ENCODE measurements at regions not wholly inside any gene's neighbourhood (a gene's known extent, or its start where the extent isn't known, plus 50 kb on each side); places are given as distances from the start of the nearest gene placed in this dataset.
"Not testable (repeated sequence)": the region's sequence is repeated elsewhere in the genome, so short reads cannot be mapped to it uniquely, and the experiment has no call there.

- no peaks in the 10 kb centered on the region for H3K36me3 ChIP-seq (ENCODE audit: control insufficient read depth, low read length)
- H3K9me2 ChIP-seq (replicated peaks; ENCODE audit: control insufficient read depth, low read length), result no peaks in the 10 kb centered on the region; the same call in 1 of the 2 replicates
- no peaks in the 10 kb centered on the region for H3K4me1 ChIP-seq (ENCODE audit: control insufficient read depth, low read length)
- H3K27me3 ChIP-seq (ENCODE audit: control insufficient read depth, low read length), result no peaks in the 10 kb centered on the region
- no peak overlapping the region for H3K27ac ChIP-seq (ENCODE audit: low read depth, low read length)
- H3K79me2 ChIP-seq (ENCODE audit: control insufficient read depth, low read length), result no peaks in the 10 kb centered on the region
- H3F3A ChIP-seq (ENCODE audit: control insufficient read depth, insufficient read depth), result no peaks in the 10 kb centered on the region
- no peaks in the 10 kb centered on the region for H3K9me3 ChIP-seq (ENCODE audit: control insufficient read depth, insufficient read depth, low read length)
- TF ChIP-seq EZH2phosphoT487 (IDR thresholded peaks at IDR 0.05; ENCODE audit: borderline replicate concordance, low read length) (no peak), CTCF (IDR thresholded peaks at IDR 0.05; ENCODE audit: low read depth, low read length, poor library complexity, severe bottlenecking) (no peak)
- H4K20me1 ChIP-seq (ENCODE audit: control insufficient read depth, insufficient read depth, low read depth, low read length), result no peaks in the 10 kb centered on the region
- H3K4me2 ChIP-seq (ENCODE audit: low read length), result no peak overlapping the region
- H3K4me3 ChIP-seq (ENCODE audit: low read length), result no peak overlapping the region
Measured at GRCh38 chr7:91405092-91405788, 141.0 kb downstream of the FZD1 start.

- H4K20me1 ChIP-seq (ENCODE audit: control insufficient read depth, insufficient read depth, low read depth, low read length); H3F3A ChIP-seq (ENCODE audit: control insufficient read depth, insufficient read depth); H3K4me1 ChIP-seq (ENCODE audit: control insufficient read depth, low read length); H3K4me2 ChIP-seq (ENCODE audit: low read length); H3K36me3 ChIP-seq (ENCODE audit: control insufficient read depth, low read length); H3K27ac ChIP-seq (ENCODE audit: low read depth, low read length); H3K27me3 ChIP-seq (ENCODE audit: control insufficient read depth, low read length); H3K9me3 ChIP-seq (ENCODE audit: control insufficient read depth, insufficient read depth, low read length); H3K4me3 ChIP-seq (ENCODE audit: low read length); H3K79me2 ChIP-seq (ENCODE audit: control insufficient read depth, low read length); H3K9me2 ChIP-seq (replicated peaks; ENCODE audit: control insufficient read depth, low read length): not testable (repeated sequence)
Measured at GRCh38 chr7:91405873-91406272, 141.6 kb downstream of the FZD1 start.

- TF ChIP-seq EZH2phosphoT487 (IDR thresholded peaks at IDR 0.05; ENCODE audit: borderline replicate concordance, low read length), result no peak
- no peak for TF ChIP-seq CTCF (IDR thresholded peaks at IDR 0.05; ENCODE audit: low read depth, low read length, poor library complexity, severe bottlenecking)
- Histone ChIP-seq H3F3A (ENCODE audit: control insufficient read depth, insufficient read depth) (no peaks in the 10 kb centered on the region), H3K4me2 (ENCODE audit: low read length) (no peak overlapping the region), H3K4me1 (ENCODE audit: control insufficient read depth, low read length) (no peaks in the 10 kb centered on the region), H3K27me3 (ENCODE audit: control insufficient read depth, low read length) (no peaks in the 10 kb centered on the region; the same call in 1 of the 2 replicates), H4K20me1 (ENCODE audit: control insufficient read depth, insufficient read depth, low read depth, low read length) (no peaks in the 10 kb centered on the region), H3K9me2 (replicated peaks; ENCODE audit: control insufficient read depth, low read length) (no peaks in the 10 kb centered on the region; the same call in 1 of the 2 replicates), H3K9me3 (ENCODE audit: control insufficient read depth, insufficient read depth, low read length) (no peaks in the 10 kb centered on the region), H3K36me3 (ENCODE audit: control insufficient read depth, low read length) (no peaks in the 10 kb centered on the region), H3K4me3 (ENCODE audit: low read length) (no peak overlapping the region), H3K79me2 (ENCODE audit: control insufficient read depth, low read length) (no peaks in the 10 kb centered on the region), H3K27ac (ENCODE audit: low read depth, low read length) (no peak overlapping the region)
Measured at GRCh38 chr7:91407942-91408341, 143.7 kb downstream of the FZD1 start.

GRCh38 chr7:91408388-91409154 is 144.3 kb downstream of the FZD1 start:
- Histone ChIP-seq H3K4me1 (ENCODE audit: control insufficient read depth, low read length) (no peaks in the 10 kb centered on the region), H3F3A (ENCODE audit: control insufficient read depth, insufficient read depth) (no peaks in the 10 kb centered on the region), H3K79me2 (ENCODE audit: control insufficient read depth, low read length) (no peaks in the 10 kb centered on the region), H3K36me3 (ENCODE audit: control insufficient read depth, low read length) (no peaks in the 10 kb centered on the region), H3K9me3 (ENCODE audit: control insufficient read depth, insufficient read depth, low read length) (no peaks in the 10 kb centered on the region), H4K20me1 (ENCODE audit: control insufficient read depth, insufficient read depth, low read depth, low read length) (no peaks in the 10 kb centered on the region), H3K4me2 (ENCODE audit: low read length) (no peak overlapping the region), H3K4me3 (ENCODE audit: low read length) (no peak overlapping the region), H3K27ac (ENCODE audit: low read depth, low read length) (no peak overlapping the region), H3K9me2 (replicated peaks; ENCODE audit: control insufficient read depth, low read length) (no peaks in the 10 kb centered on the region; the same call in 1 of the 2 replicates), H3K27me3 (ENCODE audit: control insufficient read depth, low read length) (no peaks in the 10 kb centered on the region; the same call in 1 of the 2 replicates)
- TF ChIP-seq CTCF (IDR thresholded peaks at IDR 0.05; ENCODE audit: low read depth, low read length, poor library complexity, severe bottlenecking) (no peak), EZH2phosphoT487 (IDR thresholded peaks at IDR 0.05; ENCODE audit: borderline replicate concordance, low read length) (no peak)

Measured in DOHH2 (cell line).